Muscle of arm (tissue), 1 donor: ENCODE measurements at regions not wholly inside any gene's neighbourhood (a gene's known extent, or its start where the extent isn't known, plus 50 kb on each side); places are given as distances from the start of the nearest gene placed in this dataset.

Source experiments
- DNase-seq: peaks from one replicate; pipeline ENCODE4 v3.0.0-alpha.2; 2013

GRCh38 chr10:29925771-29926692 lies 133.4 kb downstream of the JCAD start:
- no peak for DNase-seq

GRCh38 chr10:29924436-29924835 lies 134.9 kb downstream of the JCAD start:
- no peak for DNase-seq

GRCh38 chr10:29923416-29923965 lies 135.9 kb downstream of the JCAD start:
- no peak for DNase-seq

- DNase-seq = no peak
Measured at GRCh38 chr10:29922892-29923291, 136.5 kb downstream of the JCAD start.

- DNase-seq = no peak
Measured at GRCh38 chr10:29922226-29922625, 137.2 kb downstream of the JCAD start.

GRCh38 chr10:29921071-29921446 lies 138.3 kb downstream of the JCAD start:
- no peak for DNase-seq

GRCh38 chr10:29920408-29921070 lies 138.8 kb downstream of the JCAD start:
- no peak for DNase-seq

GRCh38 chr10:29918623-29919400 lies 140.6 kb downstream of the JCAD start:
- no peak for DNase-seq

GRCh38 chr10:29917311-29917710 lies 142.1 kb downstream of the JCAD start:
- DNase-seq = no peak

GRCh38 chr10:29916669-29917068 lies 142.7 kb downstream of the JCAD start:
- no peak for DNase-seq

- DNase-seq = no peak
Measured at GRCh38 chr10:29914986-29915785, 144.2 kb downstream of the JCAD start.

GRCh38 chr10:29908962-29909361 lies 150.4 kb downstream of the JCAD start:
- DNase-seq = no peak

- DNase-seq = no peak
Measured at GRCh38 chr10:29900865-29901264, 158.5 kb downstream of the JCAD start.

- DNase-seq = no peak
Measured at GRCh38 chr10:29897999-29898716, 161.2 kb downstream of the JCAD start.

- no peak for DNase-seq
Measured at GRCh38 chr10:29897430-29897829, 162.0 kb downstream of the JCAD start.

- DNase-seq = no peak
Measured at GRCh38 chr10:29896053-29896452, 163.3 kb downstream of the JCAD start.

- peak; percentile 55 for DNase-seq
Measured at GRCh38 chr10:29895456-29895855, 163.9 kb downstream of the JCAD start.

GRCh38 chr10:29888321-29888720 lies 171.1 kb downstream of the JCAD start:
- peak; percentile 13 for DNase-seq

- DNase-seq = no peak
Measured at GRCh38 chr10:29886299-29886698, 173.1 kb downstream of the JCAD start.

GRCh38 chr10:29883231-29883630 lies 176.2 kb downstream of the JCAD start:
- no peak for DNase-seq

- DNase-seq = no peak
Measured at GRCh38 chr10:29882766-29883165, 176.6 kb downstream of the JCAD start.
